Osteocyte (in vitro differentiated cells): ENCODE measurements at regions not wholly inside any gene's neighbourhood (a gene's known extent, or its start where the extent isn't known, plus 50 kb on each side); places are given as distances from the start of the nearest gene placed in this dataset.

Source experiments
- DNase-seq: peaks from one replicate; pipeline ENCODE4 v3.0.0; 2021; ENCODE audit warnings: mixed read lengths; ENCODE audit not compliant: unreplicated experiment; ENCODE audit errors: extremely low spot score
- H3K27ac Mint-ChIP-seq: one replicate; pipeline ENCODE4 v1.8.0; 2021; ENCODE audit warnings: mild to moderate bottlenecking, mixed read lengths; ENCODE audit not compliant: unreplicated experiment
- H3K27me3 Mint-ChIP-seq: one replicate; pipeline ENCODE4 v1.8.0; 2021; ENCODE audit warnings: mixed read lengths; ENCODE audit not compliant: unreplicated experiment
- H3K36me3 Mint-ChIP-seq: one replicate; pipeline ENCODE4 v1.8.0; 2021; ENCODE audit warnings: mixed read lengths; ENCODE audit not compliant: unreplicated experiment
- H3K4me1 Mint-ChIP-seq: one replicate; pipeline ENCODE4 v1.8.0; 2021; ENCODE audit warnings: mixed read lengths; ENCODE audit not compliant: unreplicated experiment
- H3K4me3 Mint-ChIP-seq: one replicate; pipeline ENCODE4 v1.8.0; 2021; ENCODE audit warnings: mild to moderate bottlenecking, moderate library complexity, mixed read lengths; ENCODE audit not compliant: unreplicated experiment
- H3K9me3 Mint-ChIP-seq: one replicate; pipeline ENCODE4 v1.8.0; 2021; ENCODE audit warnings: mixed read lengths; ENCODE audit not compliant: unreplicated experiment
- TF ChIP-seq, protein P1 (sequence below): fragments of 200-600 bp; sonication (generic); IDR thresholded peaks from 2 replicates; pipeline ENCODE4 v1.5.0; 2021; ENCODE audit warnings: antibody characterized with exemption, mild to moderate bottlenecking, moderate library complexity

DNA sequence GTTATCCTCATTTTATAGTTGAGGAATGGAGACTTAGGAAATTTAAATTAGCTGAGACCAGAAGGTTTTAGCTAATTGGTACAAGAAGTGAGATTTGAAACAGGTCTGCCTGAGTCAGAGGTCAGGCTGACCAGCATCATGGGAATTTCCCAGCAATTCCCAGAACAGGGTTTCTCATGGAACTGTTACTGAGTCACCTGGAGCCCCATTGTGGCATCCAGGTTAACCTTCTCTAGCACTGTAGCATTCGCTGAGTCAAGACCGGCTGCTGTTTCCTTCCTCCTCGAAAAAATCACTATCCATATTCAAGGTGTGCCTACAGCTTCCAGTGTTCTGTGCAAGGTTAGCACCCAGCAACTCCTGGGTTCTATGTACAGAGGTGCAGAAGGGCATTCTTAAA, 238.0 kb upstream of the MAN1A1 start:
- peaks cover 14% of the 10 kb centered on the region for H3K27me3 Mint-ChIP-seq
- H3K9me3 Mint-ChIP-seq = no peaks in the 10 kb centered on the region
- H3K36me3 Mint-ChIP-seq = no peaks in the 10 kb centered on the region
- no peak overlapping the region for H3K27ac Mint-ChIP-seq
- no peaks in the 10 kb centered on the region for H3K4me1 Mint-ChIP-seq
- no peak for DNase-seq
- no peak overlapping the region for H3K4me3 Mint-ChIP-seq
- TF ChIP-seq, protein P1, sequence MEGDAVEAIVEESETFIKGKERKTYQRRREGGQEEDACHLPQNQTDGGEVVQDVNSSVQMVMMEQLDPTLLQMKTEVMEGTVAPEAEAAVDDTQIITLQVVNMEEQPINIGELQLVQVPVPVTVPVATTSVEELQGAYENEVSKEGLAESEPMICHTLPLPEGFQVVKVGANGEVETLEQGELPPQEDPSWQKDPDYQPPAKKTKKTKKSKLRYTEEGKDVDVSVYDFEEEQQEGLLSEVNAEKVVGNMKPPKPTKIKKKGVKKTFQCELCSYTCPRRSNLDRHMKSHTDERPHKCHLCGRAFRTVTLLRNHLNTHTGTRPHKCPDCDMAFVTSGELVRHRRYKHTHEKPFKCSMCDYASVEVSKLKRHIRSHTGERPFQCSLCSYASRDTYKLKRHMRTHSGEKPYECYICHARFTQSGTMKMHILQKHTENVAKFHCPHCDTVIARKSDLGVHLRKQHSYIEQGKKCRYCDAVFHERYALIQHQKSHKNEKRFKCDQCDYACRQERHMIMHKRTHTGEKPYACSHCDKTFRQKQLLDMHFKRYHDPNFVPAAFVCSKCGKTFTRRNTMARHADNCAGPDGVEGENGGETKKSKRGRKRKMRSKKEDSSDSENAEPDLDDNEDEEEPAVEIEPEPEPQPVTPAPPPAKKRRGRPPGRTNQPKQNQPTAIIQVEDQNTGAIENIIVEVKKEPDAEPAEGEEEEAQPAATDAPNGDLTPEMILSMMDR = no peak

DNA sequence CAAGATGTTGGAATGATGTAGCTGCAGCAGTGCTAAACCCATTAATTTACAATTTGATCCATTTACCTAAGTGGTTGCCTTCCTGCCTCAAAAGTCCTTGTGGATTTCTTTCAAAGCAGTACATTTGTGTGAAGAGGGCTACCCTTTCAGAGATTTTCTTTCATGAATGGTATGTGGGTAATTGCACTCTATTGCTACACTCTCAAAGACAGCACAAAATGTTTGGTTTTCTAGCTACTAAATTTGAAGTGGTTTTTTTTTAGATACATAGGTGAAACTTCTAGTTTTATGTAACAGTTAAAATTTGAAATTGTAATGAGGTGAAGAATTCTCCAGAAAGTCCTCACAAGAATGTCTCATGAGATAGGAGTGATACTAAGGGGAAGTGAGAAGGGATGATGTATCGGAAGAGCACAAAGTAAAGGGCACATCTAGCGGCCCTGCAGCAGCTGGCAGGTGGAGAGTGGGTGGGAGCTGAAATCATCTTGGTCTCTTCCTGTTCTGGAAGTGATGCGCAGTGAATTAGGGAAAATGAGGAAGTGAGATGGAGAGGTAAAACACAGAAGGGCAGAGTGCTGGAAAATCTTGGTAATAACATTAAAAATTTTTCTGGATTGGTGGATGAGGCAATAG, 236.8 kb upstream of the MAN1A1 start:
- TF ChIP-seq, protein P1 = no peak
- Mint-ChIP-seq H3K4me1 (no peaks in the 10 kb centered on the region), H3K36me3 (no peaks in the 10 kb centered on the region), H3K4me3 (no peak overlapping the region), H3K27me3 (peaks cover 17% of the 10 kb centered on the region), H3K27ac (no peak overlapping the region), H3K9me3 (no peaks in the 10 kb centered on the region)
- no peak for DNase-seq

DNA sequence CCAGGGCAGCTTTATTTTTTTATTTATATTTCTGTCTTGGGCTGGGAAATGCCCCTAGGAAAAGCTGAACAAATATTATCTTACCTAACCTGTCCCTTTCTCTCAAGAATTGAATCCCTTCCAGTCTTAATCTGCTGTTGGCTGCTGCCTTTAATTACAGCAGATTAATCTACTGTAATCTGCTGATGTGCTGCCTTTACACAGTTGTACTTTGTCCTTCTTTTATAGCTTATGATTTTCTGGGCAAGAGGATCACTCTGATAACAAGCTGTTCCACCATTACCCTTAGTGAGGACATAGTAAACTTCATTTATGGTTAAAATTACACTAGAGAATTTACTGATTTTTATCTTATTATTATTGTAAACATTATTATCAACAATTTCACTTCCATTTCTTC, 234.5 kb upstream of the MAN1A1 start:
- Mint-ChIP-seq H3K27me3 (peaks cover 16% of the 10 kb centered on the region), H3K27ac (no peak overlapping the region), H3K4me1 (no peaks in the 10 kb centered on the region), H3K36me3 (no peaks in the 10 kb centered on the region), H3K9me3 (no peaks in the 10 kb centered on the region), H3K4me3 (no peak overlapping the region)
- TF ChIP-seq, protein P1 = no peak
- DNase-seq = no peak

DNA sequence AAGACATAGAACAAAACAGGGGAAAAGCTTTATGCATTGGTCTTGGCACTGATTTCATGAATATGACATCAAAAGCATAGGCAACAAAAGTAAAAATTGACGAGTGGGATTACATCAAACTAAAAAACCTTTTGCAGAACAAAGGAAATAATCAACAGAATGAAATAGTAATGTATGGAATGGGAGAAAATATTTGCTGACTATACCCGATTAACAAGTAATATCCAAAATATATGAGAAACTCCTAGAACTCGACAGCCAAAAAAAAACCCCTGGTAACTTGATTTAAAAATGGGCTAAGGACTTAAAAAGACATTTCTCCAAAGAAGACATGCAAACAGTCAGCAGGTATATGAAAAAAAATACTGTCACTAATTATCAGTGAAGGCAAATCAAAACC, 231.7 kb upstream of the MAN1A1 start:
- Mint-ChIP-seq H3K36me3 (no peaks in the 10 kb centered on the region), H3K4me1 (no peaks in the 10 kb centered on the region), H3K27ac (no peak overlapping the region), H3K9me3 (peaks cover 14% of the 10 kb centered on the region), H3K27me3 (peaks cover 17% of the 10 kb centered on the region), H3K4me3 (no peak overlapping the region)
- DNase-seq = no peak
- TF ChIP-seq, protein P1 = no peak

DNA sequence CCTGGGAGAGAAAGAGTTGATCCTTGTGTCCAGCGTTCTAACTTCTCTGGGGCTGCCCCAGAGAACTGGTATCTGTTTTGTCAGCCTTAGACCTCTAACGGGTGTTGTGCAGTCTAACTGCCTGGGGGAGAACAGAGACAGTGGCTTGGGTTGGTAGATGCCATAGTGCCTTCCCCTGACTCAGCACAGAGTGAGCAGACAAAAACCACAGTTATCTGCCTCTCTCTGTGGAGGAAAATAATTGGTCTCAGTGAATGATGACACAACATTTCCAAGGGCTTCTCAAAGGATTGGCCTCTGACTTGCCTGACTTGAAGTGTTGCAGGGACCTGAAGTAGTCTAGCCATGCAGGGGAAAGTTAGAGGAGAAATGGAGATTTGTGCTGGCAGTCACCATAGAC, 226.2 kb upstream of the MAN1A1 start:
- TF ChIP-seq, protein P1 = no peak
- DNase-seq = no peak
- Mint-ChIP-seq H3K4me1 (no peaks in the 10 kb centered on the region), H3K4me3 (no peak overlapping the region), H3K36me3 (no peaks in the 10 kb centered on the region), H3K9me3 (peaks cover 15% of the 10 kb centered on the region), H3K27ac (no peak overlapping the region), H3K27me3 (peaks cover 18% of the 10 kb centered on the region)
